ENCODE measurements at regions not wholly inside any gene's neighbourhood (a gene's known extent, or its start where the extent isn't known, plus 50 kb on each side); places are given as distances from the start of the nearest gene placed in this dataset.
A peak's percentile ranks its signal among the peaks of the same experiment; 100 is the strongest.

DNA sequence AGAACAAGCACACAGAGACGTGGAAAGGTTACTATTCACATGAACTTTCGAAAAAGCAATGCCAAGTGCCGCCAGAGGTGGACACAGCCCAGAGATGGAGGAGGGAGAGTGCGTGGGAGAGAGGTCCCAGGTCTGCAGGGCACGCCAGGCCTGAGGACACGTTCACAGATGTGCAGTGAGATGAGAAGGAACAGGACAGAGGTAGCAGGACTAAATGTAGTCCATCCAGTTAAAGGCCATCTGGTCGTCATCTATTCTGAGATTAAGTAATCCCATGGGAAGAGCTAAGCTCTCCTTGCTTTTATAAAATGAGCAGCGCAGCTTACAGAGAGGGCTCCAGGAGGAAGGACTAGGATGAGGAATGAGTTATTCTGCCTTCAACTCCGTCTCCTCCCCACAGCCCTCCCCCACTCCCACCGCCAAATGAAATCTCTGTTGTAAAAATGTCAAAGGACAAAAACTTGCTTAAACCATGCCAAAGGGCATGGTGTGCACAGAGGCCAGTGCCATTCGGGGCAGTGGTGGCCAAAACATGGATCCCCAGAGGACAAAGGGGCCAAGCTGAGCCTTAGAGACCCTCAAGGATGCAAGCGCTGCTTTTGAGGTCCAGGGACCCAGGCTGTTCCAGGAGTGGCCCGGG, 85.4 kb upstream of the SLC25A33 start:
- Histone ChIP-seq H3K27me3 (no peaks in the 10 kb centered on the region), H3K27ac (no peak overlapping the region), H3K36me3 (replicated peaks in 1 of 2) (no peaks in the 10 kb centered on the region), H3K4me1 (replicated peaks in 1 of 2) (peaks cover 0 to 5% of the 10 kb centered on the region in 2 donors), H3K4me3 (no peak overlapping the region), H3K9me3 (replicated peaks in 1 of 3) (no peaks in the 10 kb centered on the region)
- intact Hi-C loops (cut with DNase I): loop anchor here in 1 of 2 donors (10.0 kb wide), 1 partner anchor 169 kb away; no protein-coding TSS in a partner anchor
- no peak for DNase-seq
- TF ChIP-seq POLR2A (IDR thresholded peaks at IDR 0.05) (no peak), CTCF (IDR thresholded peaks at IDR 0.05) (no peak)
- WGBS, 4 donors: 72 to 78% (median 72%) methylated on average over 12 to 13 of the region's 13 CpGs

DNA sequence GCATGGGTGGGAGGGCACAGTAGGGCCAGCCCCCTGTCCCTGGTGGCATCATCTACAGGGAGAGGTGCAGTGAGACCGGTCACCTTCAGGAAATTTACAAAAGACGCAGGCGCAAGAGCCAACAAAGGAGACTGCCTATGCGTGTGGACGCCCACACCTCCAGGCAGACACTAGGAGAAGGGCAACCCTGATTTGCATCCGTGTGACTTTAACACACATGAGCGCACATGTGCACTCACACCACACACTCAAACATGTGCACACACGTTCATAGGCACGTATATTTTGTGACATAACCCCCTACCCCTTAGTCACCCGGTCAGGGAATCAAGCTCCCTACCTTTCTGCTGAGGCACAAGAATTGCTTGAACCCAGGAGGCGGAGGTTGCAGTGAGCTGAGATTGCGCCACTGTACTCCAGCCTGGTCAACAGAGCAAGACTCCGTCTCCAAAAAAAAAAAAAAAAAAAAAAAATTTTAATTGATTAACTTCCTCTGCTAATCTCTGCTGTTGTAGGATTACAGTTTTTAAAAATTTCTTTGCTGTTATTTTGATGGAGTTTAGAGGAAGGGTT, 84.7 kb upstream of the SLC25A33 start:
- no peaks in the 10 kb centered on the region for H3K27me3 ChIP-seq
- no peaks in the 10 kb centered on the region for H3K9me3 ChIP-seq (replicated peaks in 1 of 3)
- no peak overlapping the region for H3K27ac ChIP-seq
- H3K36me3 ChIP-seq (replicated peaks in 1 of 2): no peaks in the 10 kb centered on the region
- intact Hi-C loops (cut with DNase I): loop anchor here (5.0 to 10.0 kb wide), 2 partner anchors 167 to 170 kb away; no protein-coding TSS in a partner anchor
- no peak for TF ChIP-seq CTCF (IDR thresholded peaks at IDR 0.05)
- no peak for TF ChIP-seq POLR2A (IDR thresholded peaks at IDR 0.05)
- H3K4me1 ChIP-seq (replicated peaks in 1 of 2): peaks cover 0 to 4% of the 10 kb centered on the region in 2 donors
- no peak for DNase-seq
- H3K4me3 ChIP-seq: no peak overlapping the region
- 91 to 94% (median 92%) methylated on average over 12 to 13 of the region's 13 CpGs for WGBS, 4 donors

GRCh38 chr1:9455487-9456234, 83.6 kb upstream of the SLC25A33 start:
- intact Hi-C loops (cut with DNase I): loop anchor here (5.0 to 10.0 kb wide), 2 partner anchors 168 to 171 kb away; no protein-coding TSS in a partner anchor
- Histone ChIP-seq H3K27ac (no peak overlapping the region), H3K36me3 (replicated peaks in 1 of 2) (no peaks in the 10 kb centered on the region), H3K4me1 (replicated peaks in 1 of 2) (peaks cover 0 to 4% of the 10 kb centered on the region in 2 donors), H3K4me3 (no peak overlapping the region), H3K9me3 (replicated peaks in 1 of 3) (no peaks in the 10 kb centered on the region), H3K27me3 (no peaks in the 10 kb centered on the region)
- 48 to 55% (median 52%) methylated on average over 17 to 22 of the region's 22 CpGs for WGBS, 4 donors
- peak; percentile 64 to 83 (median 73) for TF ChIP-seq CTCF (IDR thresholded peaks at IDR 0.05)
- no peak for TF ChIP-seq POLR2A (IDR thresholded peaks at IDR 0.05)
- peak; percentile 28 to 78 (median 70) for DNase-seq

- H3K4me3 ChIP-seq: no peak overlapping the region
- no peak for DNase-seq
- H3K4me1 ChIP-seq (replicated peaks in 1 of 2): peaks cover 0 to 4% of the 10 kb centered on the region in 2 donors
- intact Hi-C loops (cut with DNase I): loop anchor here (5.0 to 10.0 kb wide), 2 partner anchors 170 to 172 kb away; no protein-coding TSS in a partner anchor
- WGBS, 4 donors: 83 to 90% (median 86%) methylated on average over 2 to 4 of the region's 4 CpGs
- no peaks in the 10 kb centered on the region for H3K9me3 ChIP-seq (replicated peaks in 1 of 3)
- TF ChIP-seq POLR2A (IDR thresholded peaks at IDR 0.05) (no peak), CTCF (IDR thresholded peaks at IDR 0.05) (no peak)
- no peaks in the 10 kb centered on the region for H3K27me3 ChIP-seq
- no peak overlapping the region for H3K27ac ChIP-seq
- H3K36me3 ChIP-seq (replicated peaks in 1 of 2): no peaks in the 10 kb centered on the region
Observed at GRCh38 chr1:9456833-9457232, 82.4 kb upstream of the SLC25A33 start.

All from adrenal gland (tissue), 9 donors.